Endothelial cell of umbilical vein (primary cell): ENCODE measurements at regions not wholly inside any gene's neighbourhood (a gene's known extent, or its start where the extent isn't known, plus 50 kb on each side); places are given as distances from the start of the nearest gene placed in this dataset.

Experiments used
- BruUV-seq: library from RNA; stranded (reverse); fragments of 400-500 nt; replicated peaks from 2 replicates; lab custom pipeline; 2021; lab: Mats Ljungman, UMichigan
- CTCF ChIA-PET: fragments of 300-600, 350-600 bp; sonication (Branson Sonifier 250); formaldehyde crosslinking; loops from one replicate; lab custom pipeline; 2021; ENCODE audit warnings: antibody characterized with exemption, inconsistent platforms; lab: Charles Lee
- POLR2A ChIA-PET: fragments of 300-600, 350-600 bp; sonication (Branson Sonifier 250); formaldehyde crosslinking; loops from one replicate; lab custom pipeline; 2021; ENCODE audit warnings: antibody characterized with exemption, inconsistent platforms; lab: Charles Lee
- DNase-seq: peaks from one replicate; pipeline ENCODE4 v3.0.0-alpha.2; 2011; ENCODE audit warnings: low read depth, low spot score
- FAIRE-seq: peaks from 2 replicates; lab custom pipeline; 2011; peaks lifted over from hg19 to GRCh38; lab: Jason Lieb, UNC
- H2AFZ ChIP-seq: 2 replicates; pipeline ENCODE4 v1.6.0; 2012; ENCODE audit warnings: low read depth, low read length, control low read depth, inconsistent platforms
- H3K27ac ChIP-seq: 2 replicates; pipeline ENCODE4 v1.5.1; 2011; ENCODE audit warnings: low read depth, mild to moderate bottlenecking, control low read depth, low read length, moderate library complexity; ENCODE audit not compliant: insufficient read depth
- H3K27me3 ChIP-seq, 2 experiments: 2 replicates each; pipeline versions ENCODE4 v1.6.0 to v1.6.1; 2011; ENCODE audit warnings: low read length in 2 of 2, mixed read lengths in 1 of 2; ENCODE audit not compliant: control insufficient read depth in 2 of 2, insufficient read depth in 2 of 2
- H3K36me3 ChIP-seq, 2 experiments: 2 replicates in 1 of 2; 3 replicates in 1 of 2; pipeline ENCODE4 v1.5.1; 2011; ENCODE audit warnings: low read length in 2 of 2, mild to moderate bottlenecking in 1 of 2, moderate library complexity in 1 of 2; ENCODE audit not compliant: control insufficient read depth in 2 of 2, insufficient read depth in 2 of 2; ENCODE audit errors: extremely low read depth in 1 of 2
- H3K4me1 ChIP-seq: 3 replicates; pipeline ENCODE4 v1.5.1; 2011; ENCODE audit warnings: mild to moderate bottlenecking, low read length; ENCODE audit not compliant: control insufficient read depth, insufficient read depth; ENCODE audit errors: extremely low read depth
- H3K4me2 ChIP-seq: 2 replicates; pipeline ENCODE4 v1.6.1; 2011; ENCODE audit warnings: low read length, control low read depth, mixed read lengths; ENCODE audit not compliant: insufficient read depth
- H3K4me3 ChIP-seq, 3 experiments: fragments of 200-600 bp in 1 of 3; sonication (generic), shearing (Covaris generic) in 1 of 3; replicated peaks in 1 of 3; 2 replicates each; pipeline ENCODE4 v1.5.1; 2011 to 2016; ENCODE audit warnings: control low read depth in 3 of 3, low read length in 3 of 3, mild to moderate bottlenecking in 2 of 3, inconsistent platforms in 1 of 3, low read depth in 1 of 3, moderate library complexity in 1 of 3; ENCODE audit not compliant: insufficient read depth in 1 of 3
- H3K79me2 ChIP-seq: 2 replicates; pipeline ENCODE4 v1.6.0; 2012; ENCODE audit warnings: low read length, inconsistent platforms; ENCODE audit not compliant: control insufficient read depth, insufficient read depth
- H3K9ac ChIP-seq: replicated peaks from 2 replicates; pipeline ENCODE3; 2011; ENCODE audit warnings: low read length, control low read depth; ENCODE audit not compliant: insufficient read depth; ENCODE audit errors: extremely low read depth
- H3K9me1 ChIP-seq: replicated peaks from 3 replicates; pipeline ENCODE4 v1.6.0; 2011; ENCODE audit warnings: mild to moderate bottlenecking, low read length; ENCODE audit not compliant: control insufficient read depth, insufficient read depth; ENCODE audit errors: extremely low read depth
- H3K9me3 ChIP-seq: replicated peaks from 2 replicates; pipeline ENCODE4 v1.5.1; 2012; ENCODE audit warnings: low read length, inconsistent platforms; ENCODE audit not compliant: control insufficient read depth, insufficient read depth
- H4K20me1 ChIP-seq: replicated peaks from 2 replicates; pipeline ENCODE3; 2011; ENCODE audit warnings: mild to moderate bottlenecking, low read length; ENCODE audit not compliant: control insufficient read depth, insufficient read depth; ENCODE audit errors: extremely low read depth
- CTCF ChIP-seq, 2 donors: IDR thresholded peaks; 1 replicate in 1 of 2; 2 replicates in 1 of 2; pipeline ENCODE4 v1.5.1; 2011; ENCODE audit warnings: low read length in 2 of 2, mild to moderate bottlenecking in 2 of 2, moderate library complexity in 2 of 2, control low read depth in 1 of 2, inconsistent platforms in 1 of 2, low read depth in 1 of 2; ENCODE audit not compliant: insufficient read depth in 1 of 2; ENCODE audit errors: extremely low read depth in 1 of 2
- EZH2 ChIP-seq: IDR thresholded peaks from 2 replicates; pipeline ENCODE4 v1.6.1; 2012; ENCODE audit warnings: borderline replicate concordance, low read depth, mild to moderate bottlenecking, moderate library complexity, low read length, inconsistent platforms; ENCODE audit not compliant: severe bottlenecking
- FOS ChIP-seq: IDR thresholded peaks from 2 replicates; pipeline ENCODE4 v1.6.1; 2011; ENCODE audit warnings: mild to moderate bottlenecking, low read length, moderate library complexity, borderline replicate concordance; ENCODE audit not compliant: insufficient read depth
- GATA2 ChIP-seq: IDR thresholded peaks from 2 replicates; pipeline ENCODE4 v1.7.0; 2011; ENCODE audit warnings: low read depth, mild to moderate bottlenecking, moderate library complexity, mixed read lengths, low read length; ENCODE audit not compliant: insufficient read length, insufficient read depth
- JUN ChIP-seq: IDR thresholded peaks from 2 replicates; pipeline ENCODE4 v1.6.1; 2011; ENCODE audit warnings: borderline replicate concordance, low read depth; ENCODE audit not compliant: insufficient read length, insufficient read depth
- MYC ChIP-seq: IDR thresholded peaks from one replicate; pipeline ENCODE4 v1.6.1; 2011; ENCODE audit warnings: mild to moderate bottlenecking, low read depth, low read length
- POLR2A ChIP-seq: IDR thresholded peaks from 2 replicates; pipeline ENCODE4 v1.6.1; 2012; ENCODE audit warnings: low read depth, mild to moderate bottlenecking, control low read depth, low read length
- POLR2AphosphoS5 ChIP-seq: IDR thresholded peaks from 2 replicates; pipeline ENCODE4 v1.6.1; 2012; ENCODE audit warnings: low read depth, mild to moderate bottlenecking, control low read depth, low read length, moderate library complexity; ENCODE audit not compliant: insufficient read depth
- dilution Hi-C: fragments of 300-500 bp; cut with MboI; formaldehyde crosslinking; loops from one replicate; pipeline ENCODE4 v1.15.0; 2019; ENCODE audit warnings: low sequenced_read_pairs; ENCODE audit not compliant: extremely low pct_ligation_motif_present
- intact Hi-C: fragments of 100-400 bp; cut with micrococcal nuclease; formaldehyde crosslinking; loops from one replicate; pipeline ENCODE4 v1.10.0; 2022
- TF ChIP-seq, protein P1 (sequence below): IDR thresholded peaks from 2 replicates; pipeline ENCODE4 v1.6.1; 2011; ENCODE audit not compliant: insufficient read depth, insufficient read length

- Histone ChIP-seq H3K36me3 (no peaks in the 10 kb centered on the region), H3K27me3 (no peaks in the 10 kb centered on the region), H3K4me3 (no peak overlapping the region), H3K9me3 (no peaks in the 10 kb centered on the region), H3K4me1 (no peaks in the 10 kb centered on the region), H3K79me2 (no peaks in the 10 kb centered on the region), H3K9ac (no peak overlapping the region), H4K20me1 (no peaks in the 10 kb centered on the region), H2AFZ (no peak overlapping the region), H3K4me2 (no peak overlapping the region), H3K9me1 (no peaks in the 10 kb centered on the region), H3K27ac (no peak overlapping the region)
- POLR2A ChIA-PET, result no interaction called here
- FAIRE-seq (no peak), DNase-seq (no peak)
- no TSS peak for BruUV-seq
- CTCF ChIA-PET, result no interaction called here
- no peak for TF ChIP-seq CTCF (IDR thresholded peaks at IDR 0.05; ENCODE audit: extremely low read depth in 1 of 2, insufficient read depth in 1 of 2, low read depth in 1 of 2, low read length in 2 of 2)
- no peak for TF ChIP-seq POLR2A
- no peak for TF ChIP-seq POLR2AphosphoS5
- no peak for TF ChIP-seq JUN
- TF ChIP-seq, protein P1, sequence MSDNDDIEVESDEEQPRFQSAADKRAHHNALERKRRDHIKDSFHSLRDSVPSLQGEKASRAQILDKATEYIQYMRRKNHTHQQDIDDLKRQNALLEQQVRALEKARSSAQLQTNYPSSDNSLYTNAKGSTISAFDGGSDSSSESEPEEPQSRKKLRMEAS, result no peak
- intact Hi-C loops, result no loop called here
- dilution Hi-C loops, result no loop called here
These were observed 218.7 kb upstream of the SPOCK3 start for GRCh38 chr4:167452922-167453430.

- Histone ChIP-seq H3K79me2 (no peaks in the 10 kb centered on the region), H3K9me1 (no peaks in the 10 kb centered on the region), H3K4me3 (no peak overlapping the region), H3K36me3 (no peaks in the 10 kb centered on the region), H2AFZ (no peak overlapping the region), H3K4me2 (no peak overlapping the region), H3K27ac (no peak overlapping the region), H3K9ac (no peak overlapping the region), H3K9me3 (no peaks in the 10 kb centered on the region), H4K20me1 (no peaks in the 10 kb centered on the region), H3K27me3 (no peaks in the 10 kb centered on the region), H3K4me1 (no peaks in the 10 kb centered on the region)
- dilution Hi-C loops, result no loop called here
- TF ChIP-seq POLR2AphosphoS5, result no peak
- TF ChIP-seq GATA2, result no peak
- no peak for TF ChIP-seq FOS
- TF ChIP-seq, protein P1, result no peak
- TF ChIP-seq POLR2A, result no peak
- TF ChIP-seq EZH2, result no peak
- TF ChIP-seq MYC, result no peak
- no peak for TF ChIP-seq CTCF (IDR thresholded peaks at IDR 0.05; ENCODE audit: extremely low read depth in 1 of 2, insufficient read depth in 1 of 2, low read depth in 1 of 2, low read length in 2 of 2)
- no peak for TF ChIP-seq JUN
- BruUV-seq, result no TSS peak
- FAIRE-seq (no peak), DNase-seq (no peak)
- intact Hi-C loops, result no loop called here
- POLR2A ChIA-PET, result no interaction called here
- CTCF ChIA-PET, result no interaction called here
These were observed 222.3 kb upstream of the SPOCK3 start for GRCh38 chr4:167456619-167457018.
